8988T (cell line): ENCODE measurements at regions not wholly inside any gene's neighbourhood (a gene's known extent, or its start where the extent isn't known, plus 50 kb on each side); places are given as distances from the start of the nearest gene placed in this dataset.
"Not testable (repeated sequence)": the region's sequence is repeated elsewhere in the genome, so short reads cannot be mapped to it uniquely, and the experiment has no call there.

Experiments
- DNase-seq: peaks from one replicate; pipeline ENCODE4 v3.0.0; 2011

DNA sequence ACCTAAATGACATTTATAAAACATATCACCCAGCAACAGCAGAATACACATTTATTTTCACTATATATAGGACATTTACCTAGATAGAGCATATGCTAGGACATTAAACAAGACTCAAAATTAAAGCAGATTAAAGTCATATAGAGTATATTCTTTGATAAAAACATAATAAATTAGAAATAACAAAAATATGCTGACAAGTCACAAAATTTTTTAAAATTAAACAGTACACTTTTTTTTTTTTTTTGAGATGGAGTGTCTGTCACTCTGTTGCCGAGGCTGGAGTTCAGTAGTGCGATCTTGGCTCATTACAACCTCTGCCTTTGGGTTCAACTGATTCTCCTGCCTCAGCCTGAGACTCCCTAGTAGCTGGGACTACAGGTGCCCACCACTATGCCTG, 758.9 kb upstream of the NRXN1 start:
- DNase-seq = no peak

DNA sequence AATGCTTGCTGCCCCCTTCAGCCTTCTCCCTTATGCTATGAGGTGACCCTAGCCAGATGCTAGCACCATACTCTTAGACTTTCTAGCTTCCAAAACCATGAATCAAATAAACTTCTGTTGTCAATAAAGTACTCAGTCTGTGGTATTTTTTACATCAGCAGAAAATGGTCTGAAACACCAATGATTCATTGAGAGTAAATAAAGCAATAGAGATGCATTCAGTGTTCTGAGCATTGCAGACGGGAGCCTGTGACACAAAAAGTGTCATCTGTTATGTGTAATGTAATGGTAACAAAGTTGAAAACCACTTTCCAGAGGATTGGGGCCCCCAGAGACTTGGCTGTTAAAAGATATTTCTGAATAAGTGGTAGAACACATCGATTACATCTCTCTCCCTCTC, 758.0 kb upstream of the NRXN1 start:
- DNase-seq = no peak

- DNase-seq = no peak
Observed at GRCh38 chr2:51782921-51783765, 751.2 kb upstream of the NRXN1 start.

DNA sequence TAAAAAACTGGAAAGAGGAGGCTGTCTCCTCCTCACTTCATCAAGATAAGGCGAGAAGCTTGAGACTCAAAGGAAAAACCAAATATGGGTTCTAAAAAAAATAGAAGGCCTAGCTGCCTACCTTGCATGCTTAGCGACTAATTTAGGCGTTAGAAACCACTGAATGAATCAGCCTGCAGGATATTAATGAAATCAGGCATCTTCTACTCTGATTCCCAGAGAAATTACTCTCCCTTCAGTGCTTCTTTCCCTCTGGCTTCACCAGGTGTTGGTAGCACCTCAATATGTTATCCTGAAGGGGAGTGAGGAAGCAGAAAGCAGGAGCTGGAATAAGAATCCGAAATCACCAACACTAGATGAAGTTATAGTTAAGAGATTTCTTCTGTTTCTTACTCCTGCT, 749.8 kb upstream of the NRXN1 start:
- DNase-seq = no peak

GRCh38 chr2:51780353-51780752, 748.4 kb upstream of the NRXN1 start:
- no peak for DNase-seq

- not testable (repeated sequence) for DNase-seq
Observed at GRCh38 chr2:51779723-51780122, 747.8 kb upstream of the NRXN1 start.

- DNase-seq = no peak
Observed at GRCh38 chr2:51778806-51779205, 746.9 kb upstream of the NRXN1 start.

DNA sequence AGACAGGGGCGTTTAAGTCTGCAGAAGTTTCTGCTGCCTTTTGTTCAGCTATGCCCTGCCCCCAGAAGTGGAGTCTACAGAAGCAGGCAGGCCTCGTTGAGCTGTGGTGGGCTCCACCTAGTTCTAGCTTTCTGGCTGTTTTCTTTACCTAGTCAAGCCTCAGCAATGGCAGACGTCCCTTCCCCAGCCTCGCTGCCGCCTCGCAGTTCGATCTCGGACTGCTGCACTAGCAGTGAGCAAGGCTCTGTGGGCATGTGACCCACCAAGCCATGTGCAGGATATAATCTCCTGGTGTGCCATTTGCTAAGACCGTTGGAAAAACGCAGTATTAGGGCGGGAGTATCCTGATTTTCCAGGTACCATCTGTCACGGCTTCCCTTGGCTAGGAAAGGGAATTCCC, 742.7 kb upstream of the NRXN1 start:
- not testable (repeated sequence) for DNase-seq

DNA sequence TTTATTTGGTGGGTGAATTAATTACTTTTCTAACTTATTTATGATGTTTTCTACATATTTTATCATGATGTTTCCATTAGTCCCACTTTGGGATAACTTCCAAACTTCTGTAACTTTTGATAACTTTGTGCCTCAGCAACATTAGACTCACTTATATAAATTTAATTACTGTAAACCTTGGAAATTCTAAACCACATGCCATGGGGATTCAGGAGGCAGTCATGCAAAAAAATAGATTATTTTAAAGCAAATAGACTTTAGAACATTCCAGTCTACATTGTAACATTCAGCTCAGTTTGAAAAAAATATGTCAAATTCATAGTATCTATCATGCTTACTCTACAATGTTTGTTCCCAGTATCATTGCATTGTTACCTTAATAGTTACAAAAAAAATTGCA, 728.5 kb upstream of the NRXN1 start:
- DNase-seq = no peak

DNA sequence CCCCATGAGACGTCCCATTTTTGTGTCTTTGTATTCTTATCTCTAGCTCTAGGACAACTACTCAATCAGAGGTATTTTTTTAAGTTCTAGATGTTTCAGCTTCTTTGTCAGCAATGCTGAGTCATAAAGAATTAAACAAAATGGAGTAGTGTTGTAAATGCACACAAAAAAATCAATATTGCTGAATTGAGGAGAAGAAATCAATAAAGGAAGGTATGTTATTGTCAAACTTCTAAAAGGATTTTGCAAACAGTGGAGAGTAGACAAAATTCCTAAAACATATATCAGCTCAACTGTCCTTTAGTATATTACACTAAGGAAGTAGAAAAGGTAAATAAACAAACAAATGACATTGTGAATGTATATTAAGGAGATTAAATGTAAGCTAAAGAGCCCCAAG, 726.1 kb upstream of the NRXN1 start:
- no peak for DNase-seq

GRCh38 chr2:51734115-51734514, 702.2 kb upstream of the NRXN1 start:
- no peak for DNase-seq

- no peak for DNase-seq
Observed at GRCh38 chr2:51723691-51724090, 691.8 kb upstream of the NRXN1 start.

- no peak for DNase-seq
Observed at GRCh38 chr2:51722311-51722710, 690.4 kb upstream of the NRXN1 start.

DNA sequence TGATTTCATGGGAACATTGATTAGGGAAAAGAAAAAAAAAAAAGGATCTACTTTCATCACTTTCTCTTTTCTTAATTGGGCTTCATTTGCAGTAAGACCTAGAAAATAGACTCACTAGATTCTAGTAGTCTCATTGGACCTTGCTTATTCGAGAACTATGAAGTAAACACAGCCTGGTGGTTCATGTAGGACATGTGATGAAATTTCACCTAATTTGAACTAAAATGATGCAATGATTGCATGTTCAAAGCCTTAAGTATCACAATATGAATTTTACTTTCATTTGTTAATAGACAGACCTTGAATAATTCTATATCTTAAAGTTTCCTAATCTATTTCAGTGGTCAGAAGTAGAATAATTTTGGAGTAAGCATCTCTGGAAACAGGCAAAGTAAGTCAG, 688.9 kb upstream of the NRXN1 start:
- DNase-seq = no peak

DNA sequence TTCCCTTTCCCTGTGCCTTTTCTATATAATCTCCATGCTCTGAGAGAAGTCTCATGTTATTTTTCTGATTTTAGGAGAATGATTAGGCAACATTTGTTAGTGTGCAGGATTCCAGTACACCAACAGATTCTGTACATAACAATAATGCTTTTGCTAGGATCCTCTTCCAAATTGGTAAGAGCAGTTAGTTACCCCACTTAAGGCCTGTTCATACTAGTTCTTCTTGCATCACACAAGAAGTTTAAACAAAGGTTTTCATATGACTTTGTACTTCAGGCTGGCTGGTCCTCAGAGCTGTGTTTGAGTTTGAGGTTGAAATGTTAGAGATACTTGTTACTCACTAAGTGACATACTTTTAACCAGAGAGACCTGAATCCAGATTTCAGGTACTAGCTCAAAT, 686.9 kb upstream of the NRXN1 start:
- DNase-seq = no peak

- no peak for DNase-seq
Observed at GRCh38 chr2:51717312-51717711, 685.4 kb upstream of the NRXN1 start.

- no peak for DNase-seq
Observed at GRCh38 chr2:51711766-51712165, 679.8 kb upstream of the NRXN1 start.

- DNase-seq = no peak
Observed at GRCh38 chr2:51710222-51710621, 678.3 kb upstream of the NRXN1 start.

DNA sequence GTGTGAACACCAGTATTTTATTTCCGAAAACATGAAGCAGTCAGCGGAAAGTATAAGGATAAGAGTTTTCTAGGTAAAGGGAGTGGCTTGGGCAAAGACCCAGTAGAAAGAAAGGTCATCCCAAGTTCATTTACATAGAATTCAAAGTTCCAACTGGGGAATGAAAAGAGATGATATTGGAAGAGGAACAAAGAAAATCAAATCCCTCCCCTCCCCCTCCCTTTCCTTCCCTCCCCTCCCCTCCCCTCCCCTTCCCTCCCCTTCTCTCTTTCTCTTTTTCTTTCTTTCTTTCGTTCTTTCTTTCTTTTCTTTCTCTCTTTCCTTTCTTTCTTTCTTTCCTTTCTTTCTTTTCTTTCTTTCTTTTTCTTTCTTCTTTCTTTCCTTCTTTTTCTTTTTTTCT, 675.7 kb upstream of the NRXN1 start:
- no peak for DNase-seq

DNA sequence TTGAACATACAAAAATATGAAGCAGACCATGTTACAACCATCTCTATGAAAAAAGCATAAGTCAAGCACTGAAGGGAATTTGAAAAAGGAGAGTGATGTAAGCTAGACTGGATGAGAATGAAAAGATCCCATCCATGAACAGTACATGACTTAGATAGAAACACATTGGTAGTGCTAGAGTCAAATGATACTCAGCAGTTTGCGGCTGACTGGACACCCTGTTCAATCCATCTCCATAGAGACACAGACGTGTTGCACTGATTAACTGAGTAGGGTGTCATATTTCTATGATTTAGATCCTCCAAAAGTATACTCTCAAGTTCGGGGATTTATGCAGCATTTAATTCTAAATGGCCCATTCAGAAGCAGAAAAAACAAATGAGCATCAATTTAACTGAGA, 674.3 kb upstream of the NRXN1 start:
- DNase-seq = no peak

DNA sequence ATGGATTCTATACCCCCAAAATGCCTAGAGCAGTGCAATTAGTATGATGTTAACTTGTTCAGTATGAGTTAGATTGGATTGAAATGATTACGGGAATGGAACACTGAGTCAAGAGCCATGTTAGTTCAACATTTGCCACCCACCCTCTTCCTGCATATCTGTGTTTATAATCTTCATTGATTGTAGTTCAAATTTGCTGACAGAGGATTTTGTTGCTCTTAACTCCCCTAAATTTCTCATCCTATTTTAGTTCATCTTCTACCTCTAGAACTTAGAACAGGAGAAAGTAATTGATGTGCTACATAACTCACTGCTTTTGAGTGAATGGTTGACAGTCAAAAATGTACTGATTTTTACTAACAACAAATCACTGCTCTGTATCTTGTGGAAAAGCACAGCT, 673.5 kb upstream of the NRXN1 start:
- no peak for DNase-seq

DNA sequence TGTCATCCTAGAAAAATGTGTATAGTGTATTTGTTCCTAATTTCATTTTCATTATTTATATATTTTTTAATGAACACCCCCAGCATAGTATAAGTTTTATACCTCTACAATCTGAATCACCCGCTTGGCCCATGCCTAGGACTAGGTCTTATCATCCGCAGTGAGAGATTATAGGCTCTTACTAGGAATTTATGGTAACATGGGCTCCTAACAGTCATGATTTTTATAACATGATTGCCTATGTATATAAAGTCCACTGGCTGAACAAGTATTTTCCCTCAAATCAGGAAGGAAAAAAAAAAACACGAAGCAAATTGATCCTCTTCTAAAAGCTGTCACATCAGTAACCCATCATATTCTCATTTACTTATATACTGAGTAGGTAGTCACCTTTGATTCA, 666.1 kb upstream of the NRXN1 start:
- no peak for DNase-seq

DNA sequence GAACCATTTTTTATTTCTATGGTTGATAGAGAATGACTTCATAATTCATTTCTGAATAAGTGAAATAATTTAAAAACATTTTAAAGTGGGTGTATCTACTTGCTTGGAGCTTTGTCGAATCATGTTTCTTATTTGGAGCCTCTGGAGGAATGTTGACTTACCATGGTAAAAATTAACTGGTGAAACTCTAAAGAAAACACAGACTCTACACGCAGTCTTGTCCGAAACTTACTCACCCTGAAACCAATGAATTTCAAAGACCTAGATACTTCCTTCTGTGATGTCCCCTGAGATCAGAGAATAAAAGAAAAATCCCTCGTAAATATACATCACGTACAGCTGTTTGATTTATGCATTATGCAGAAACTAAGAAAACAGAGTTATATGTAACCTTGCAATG, 665.2 kb upstream of the NRXN1 start:
- no peak for DNase-seq

GRCh38 chr2:51695531-51695930, 663.6 kb upstream of the NRXN1 start:
- no peak for DNase-seq

DNA sequence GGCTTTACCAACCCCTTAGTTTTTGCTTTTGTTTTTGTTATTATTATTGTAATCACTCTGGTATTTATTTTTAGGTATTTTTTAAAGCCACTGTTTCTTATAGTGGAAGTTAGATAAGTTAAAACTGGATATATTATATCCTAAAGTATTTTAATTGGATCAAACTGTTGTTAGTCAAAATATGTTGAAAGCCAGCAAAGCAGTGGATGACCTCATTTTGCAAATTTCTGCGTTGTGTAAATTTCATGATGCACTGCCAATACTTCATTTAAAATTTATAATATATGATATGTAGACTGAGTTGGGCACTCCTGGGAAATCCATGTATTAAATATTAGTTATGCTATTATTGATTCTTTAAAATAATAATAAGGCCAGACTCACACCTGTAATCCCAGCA, 661.7 kb upstream of the NRXN1 start:
- no peak for DNase-seq
